ENCODE measurements at regions not wholly inside any gene's neighbourhood (a gene's known extent, or its start where the extent isn't known, plus 50 kb on each side); places are given as distances from the start of the nearest gene placed in this dataset.

GRCh38 chr5:128633901-128634300, 95.9 kb upstream of the FBN2 start:
- TF ChIP-seq POLR2A (IDR thresholded peaks at IDR 0.05), result no peak
- TF ChIP-seq, protein P1, sequence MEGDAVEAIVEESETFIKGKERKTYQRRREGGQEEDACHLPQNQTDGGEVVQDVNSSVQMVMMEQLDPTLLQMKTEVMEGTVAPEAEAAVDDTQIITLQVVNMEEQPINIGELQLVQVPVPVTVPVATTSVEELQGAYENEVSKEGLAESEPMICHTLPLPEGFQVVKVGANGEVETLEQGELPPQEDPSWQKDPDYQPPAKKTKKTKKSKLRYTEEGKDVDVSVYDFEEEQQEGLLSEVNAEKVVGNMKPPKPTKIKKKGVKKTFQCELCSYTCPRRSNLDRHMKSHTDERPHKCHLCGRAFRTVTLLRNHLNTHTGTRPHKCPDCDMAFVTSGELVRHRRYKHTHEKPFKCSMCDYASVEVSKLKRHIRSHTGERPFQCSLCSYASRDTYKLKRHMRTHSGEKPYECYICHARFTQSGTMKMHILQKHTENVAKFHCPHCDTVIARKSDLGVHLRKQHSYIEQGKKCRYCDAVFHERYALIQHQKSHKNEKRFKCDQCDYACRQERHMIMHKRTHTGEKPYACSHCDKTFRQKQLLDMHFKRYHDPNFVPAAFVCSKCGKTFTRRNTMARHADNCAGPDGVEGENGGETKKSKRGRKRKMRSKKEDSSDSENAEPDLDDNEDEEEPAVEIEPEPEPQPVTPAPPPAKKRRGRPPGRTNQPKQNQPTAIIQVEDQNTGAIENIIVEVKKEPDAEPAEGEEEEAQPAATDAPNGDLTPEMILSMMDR (IDR thresholded peaks at IDR 0.05), result no peak
- no peak overlapping the region for H3K4me3 ChIP-seq (ENCODE audit: low read depth, poor library complexity, severe bottlenecking)
- no peak for DNase-seq (ENCODE audit: low spot score in 2 of 2)
- intact Hi-C loops (cut with DNase I; ENCODE audit: low total_unique reads), result no loop called here
- WGBS, 2 donors, result 80 to 95% methylated on average over 3 of the region's 3 CpGs

- intact Hi-C loops (cut with DNase I; ENCODE audit: low total_unique reads), result no loop called here
- TF ChIP-seq POLR2A (IDR thresholded peaks at IDR 0.05), result no peak
- 95 to 96% methylated on average over 6 of the region's 6 CpGs for WGBS, 2 donors
- DNase-seq (ENCODE audit: low spot score in 2 of 2), result no peak
- H3K4me3 ChIP-seq (ENCODE audit: low read depth, poor library complexity, severe bottlenecking), result no peak overlapping the region
These were observed 97.3 kb upstream of the FBN2 start for GRCh38 chr5:128635379-128635778.

GRCh38 chr5:128636361-128636760, 98.3 kb upstream of the FBN2 start:
- no peak overlapping the region for H3K4me3 ChIP-seq (ENCODE audit: low read depth, poor library complexity, severe bottlenecking)
- no peak for TF ChIP-seq POLR2A (IDR thresholded peaks at IDR 0.05)
- TF ChIP-seq, protein P1 (IDR thresholded peaks at IDR 0.05), result no peak
- no peak for DNase-seq (ENCODE audit: low spot score in 2 of 2)
- intact Hi-C loops (cut with DNase I; ENCODE audit: low total_unique reads), result no loop called here
- 94 to 96% methylated on average over 1 of the region's 1 CpG for WGBS, 2 donors

DNA sequence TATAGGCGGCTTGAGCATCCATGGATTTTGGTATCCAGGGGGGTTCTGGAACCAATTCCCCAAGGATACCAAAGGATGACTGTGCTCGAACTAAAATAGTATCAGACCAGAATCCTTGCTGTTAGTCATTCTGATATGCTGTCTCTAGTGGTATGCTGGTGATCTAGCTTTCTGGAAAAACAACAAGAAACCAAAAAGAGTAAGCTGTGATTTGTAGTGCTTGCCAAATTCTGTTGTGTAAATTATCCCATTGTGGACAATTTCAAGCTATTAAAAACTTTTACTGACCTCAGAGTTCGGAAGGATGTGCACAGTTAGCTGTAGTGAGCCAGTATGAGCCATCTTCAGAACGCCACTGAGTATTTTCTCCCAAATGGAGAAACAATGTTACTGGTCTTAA, 99.0 kb upstream of the FBN2 start:
- no peak for DNase-seq (ENCODE audit: low spot score in 2 of 2)
- 73 to 74% methylated on average over 4 of the region's 4 CpGs for WGBS, 2 donors
- no peak overlapping the region for H3K4me3 ChIP-seq (ENCODE audit: low read depth, poor library complexity, severe bottlenecking)
- intact Hi-C loops (cut with DNase I; ENCODE audit: low total_unique reads), result no loop called here
- TF ChIP-seq, protein P1 (IDR thresholded peaks at IDR 0.05), result no peak
- no peak for TF ChIP-seq POLR2A (IDR thresholded peaks at IDR 0.05)

- no peak for DNase-seq (ENCODE audit: low spot score in 2 of 2)
- intact Hi-C loops (cut with DNase I; ENCODE audit: low total_unique reads), result no loop called here
- 93 to 97% methylated on average over 1 of the region's 1 CpG for WGBS, 2 donors
- no peak for TF ChIP-seq POLR2A (IDR thresholded peaks at IDR 0.05)
- TF ChIP-seq, protein P1 (IDR thresholded peaks at IDR 0.05), result no peak
- H3K4me3 ChIP-seq (ENCODE audit: low read depth, poor library complexity, severe bottlenecking), result no peak overlapping the region
These were observed 103.8 kb upstream of the FBN2 start for GRCh38 chr5:128641861-128642260.

DNA sequence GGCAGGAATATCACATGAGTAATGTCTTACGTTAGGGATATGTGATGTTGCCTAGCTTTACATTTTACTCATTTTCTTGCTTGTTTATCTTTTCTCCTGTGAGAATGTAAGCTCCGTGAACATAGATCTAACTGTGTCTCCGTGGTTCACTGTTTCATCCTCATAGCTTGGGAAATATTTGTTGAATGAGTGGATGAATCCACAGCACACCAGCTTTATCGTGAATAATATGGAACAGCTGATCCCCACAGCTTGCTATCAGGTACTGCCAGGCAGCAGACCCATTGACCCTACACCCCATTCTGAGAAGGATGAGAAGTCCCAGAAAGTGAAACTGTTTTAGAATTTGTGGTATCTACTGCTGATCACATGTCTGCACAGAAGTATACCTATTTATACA, 106.8 kb upstream of the FBN2 start:
- TF ChIP-seq POLR2A (IDR thresholded peaks at IDR 0.05), result no peak
- TF ChIP-seq, protein P1 (IDR thresholded peaks at IDR 0.05), result no peak
- no peak overlapping the region for H3K4me3 ChIP-seq (ENCODE audit: low read depth, poor library complexity, severe bottlenecking)
- intact Hi-C loops (cut with DNase I; ENCODE audit: low total_unique reads), result no loop called here
- 68 to 70% methylated on average over 4 of the region's 4 CpGs for WGBS, 2 donors
- no peak for DNase-seq (ENCODE audit: low spot score in 2 of 2)
